ENCODE measurements at regions not wholly inside any gene's neighbourhood (a gene's known extent, or its start where the extent isn't known, plus 50 kb on each side); places are given as distances from the start of the nearest gene placed in this dataset.

DNA sequence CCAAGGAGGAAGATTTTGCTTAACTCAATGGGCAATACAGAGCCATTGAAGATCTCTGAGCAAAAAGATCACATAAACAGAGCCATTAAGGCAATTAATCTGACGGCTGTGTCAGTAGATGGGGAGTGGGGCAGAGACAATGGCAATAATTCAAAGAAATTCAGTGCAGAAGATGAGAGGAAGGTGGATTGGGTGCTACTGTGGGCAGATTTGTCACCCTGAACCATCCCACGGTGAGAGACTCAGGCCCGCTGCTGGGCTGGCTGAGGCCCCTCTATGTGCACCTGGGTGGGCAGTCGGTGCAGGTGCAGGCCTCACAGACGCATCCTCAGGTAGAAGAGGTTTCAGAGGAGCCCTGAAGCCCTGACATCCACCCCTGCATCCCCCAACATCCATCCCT, 458.6 kb downstream of the EIPR1 start:
- TF ChIP-seq POLR2A (IDR thresholded peaks at IDR 0.05): no peak
- TF ChIP-seq, protein P1, sequence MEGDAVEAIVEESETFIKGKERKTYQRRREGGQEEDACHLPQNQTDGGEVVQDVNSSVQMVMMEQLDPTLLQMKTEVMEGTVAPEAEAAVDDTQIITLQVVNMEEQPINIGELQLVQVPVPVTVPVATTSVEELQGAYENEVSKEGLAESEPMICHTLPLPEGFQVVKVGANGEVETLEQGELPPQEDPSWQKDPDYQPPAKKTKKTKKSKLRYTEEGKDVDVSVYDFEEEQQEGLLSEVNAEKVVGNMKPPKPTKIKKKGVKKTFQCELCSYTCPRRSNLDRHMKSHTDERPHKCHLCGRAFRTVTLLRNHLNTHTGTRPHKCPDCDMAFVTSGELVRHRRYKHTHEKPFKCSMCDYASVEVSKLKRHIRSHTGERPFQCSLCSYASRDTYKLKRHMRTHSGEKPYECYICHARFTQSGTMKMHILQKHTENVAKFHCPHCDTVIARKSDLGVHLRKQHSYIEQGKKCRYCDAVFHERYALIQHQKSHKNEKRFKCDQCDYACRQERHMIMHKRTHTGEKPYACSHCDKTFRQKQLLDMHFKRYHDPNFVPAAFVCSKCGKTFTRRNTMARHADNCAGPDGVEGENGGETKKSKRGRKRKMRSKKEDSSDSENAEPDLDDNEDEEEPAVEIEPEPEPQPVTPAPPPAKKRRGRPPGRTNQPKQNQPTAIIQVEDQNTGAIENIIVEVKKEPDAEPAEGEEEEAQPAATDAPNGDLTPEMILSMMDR (IDR thresholded peaks at IDR 0.05): no peak
- WGBS, 2 donors: 73 to 87% methylated on average over 5 of the region's 5 CpGs
- intact Hi-C loops (cut with DNase I): no loop called here
- no peak for ATAC-seq
- no peak for DNase-seq
- Histone ChIP-seq H3K9me3 (no peaks in the 10 kb centered on the region), H3K4me3 (no peak overlapping the region), H3K27me3 (no peaks in the 10 kb centered on the region), H3K36me3 (replicated peaks in 1 of 2; ENCODE audit: insufficient read depth in 1 of 2, low read depth in 2 of 2) (no peaks in the 10 kb centered on the region), H3K4me1 (no peaks in the 10 kb centered on the region), H3K27ac (no peak overlapping the region)

DNA sequence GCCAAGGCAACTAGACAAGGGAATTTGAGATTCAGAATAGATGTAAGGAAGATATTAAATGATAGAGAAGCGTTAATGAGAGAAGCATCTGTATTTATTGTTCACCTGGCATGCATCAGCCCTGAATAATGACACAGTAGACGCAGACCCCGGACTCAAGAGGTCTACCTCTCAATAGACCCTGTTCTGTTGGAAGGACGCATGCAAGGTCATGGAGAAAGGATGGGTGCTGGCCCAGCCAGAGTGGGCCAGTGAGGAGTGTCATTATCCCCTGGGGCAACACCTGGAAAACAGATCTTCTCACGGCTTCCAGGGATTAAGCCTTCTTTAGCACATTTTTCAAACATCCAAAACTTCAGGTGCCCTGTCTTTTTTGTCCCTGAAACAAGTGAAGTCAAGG, 461.0 kb downstream of the EIPR1 start:
- intact Hi-C loops (cut with DNase I): no loop called here
- Histone ChIP-seq H3K4me1 (no peaks in the 10 kb centered on the region), H3K36me3 (replicated peaks in 1 of 2; ENCODE audit: insufficient read depth in 1 of 2, low read depth in 2 of 2) (no peaks in the 10 kb centered on the region), H3K27ac (no peak overlapping the region), H3K27me3 (no peaks in the 10 kb centered on the region), H3K4me3 (no peak overlapping the region), H3K9me3 (no peaks in the 10 kb centered on the region)
- no peak for TF ChIP-seq POLR2A (IDR thresholded peaks at IDR 0.05)
- TF ChIP-seq, protein P1 (IDR thresholded peaks at IDR 0.05): no peak
- ATAC-seq (no peak), DNase-seq (no peak)
- 73 to 82% methylated on average over 5 of the region's 5 CpGs for whole genome bisulfite sequencing, 2 donors

DNA sequence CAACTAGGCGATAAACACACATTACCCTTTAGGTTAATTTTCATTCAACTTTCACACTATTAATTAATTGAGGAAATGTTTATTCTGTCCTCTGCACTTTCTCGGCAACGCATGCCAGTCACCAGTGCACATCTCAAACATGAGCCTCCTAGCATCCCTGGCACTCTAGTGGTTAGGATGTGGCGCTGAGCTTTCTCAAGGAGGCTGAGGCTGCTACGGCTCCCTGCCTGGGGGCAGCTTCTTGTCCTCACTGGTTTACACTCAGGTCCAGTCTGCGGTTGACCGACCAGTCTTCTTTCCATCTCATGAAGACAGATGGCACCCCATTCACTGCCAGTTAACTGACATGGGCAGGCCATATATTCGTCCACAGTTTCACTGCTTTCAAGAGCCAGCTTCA, 463.4 kb downstream of the EIPR1 start:
- Histone ChIP-seq H3K27ac (no peak overlapping the region), H3K36me3 (replicated peaks in 1 of 2; ENCODE audit: insufficient read depth in 1 of 2, low read depth in 2 of 2) (no peaks in the 10 kb centered on the region), H3K9me3 (no peaks in the 10 kb centered on the region), H3K4me3 (no peak overlapping the region), H3K4me1 (no peaks in the 10 kb centered on the region), H3K27me3 (no peaks in the 10 kb centered on the region)
- 80 to 90% methylated on average over 8 of the region's 8 CpGs for WGBS, 2 donors
- intact Hi-C loops (cut with DNase I): no loop called here
- ATAC-seq (no peak), DNase-seq (no peak)
- TF ChIP-seq POLR2A (IDR thresholded peaks at IDR 0.05): no peak
- TF ChIP-seq, protein P1 (IDR thresholded peaks at IDR 0.05): no peak

DNA sequence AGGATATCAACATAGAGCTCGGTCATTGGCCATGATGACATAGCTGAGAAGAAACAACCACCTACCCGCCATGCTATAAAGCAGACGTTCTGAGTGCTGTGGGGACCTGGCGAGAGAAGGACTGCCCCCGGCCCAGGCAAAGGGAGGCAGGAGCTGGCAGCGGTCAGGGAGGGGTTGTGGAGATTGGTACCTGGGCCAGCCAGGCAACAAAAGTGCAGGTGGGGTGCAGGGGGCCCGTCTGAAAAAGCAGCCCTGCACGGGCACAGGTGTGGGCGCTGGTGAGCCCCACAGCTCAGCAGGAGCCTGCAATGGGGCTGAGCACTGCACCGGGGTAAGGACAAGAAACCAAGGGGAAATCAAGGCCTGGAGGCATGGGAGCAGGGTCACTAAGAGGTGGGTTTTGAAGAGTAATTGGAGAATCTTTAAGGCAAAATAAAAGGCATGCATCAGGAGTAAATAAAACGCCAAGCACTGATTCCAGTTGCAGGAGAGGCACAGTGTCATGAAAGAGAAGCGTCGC, 464.0 kb downstream of the EIPR1 start:
- H3K36me3 ChIP-seq (replicated peaks in 1 of 2; ENCODE audit: insufficient read depth in 1 of 2, low read depth in 2 of 2): no peaks in the 10 kb centered on the region
- 64 to 73% methylated on average over 13 of the region's 13 CpGs for WGBS, 2 donors
- TF ChIP-seq, protein P1 (IDR thresholded peaks at IDR 0.05): no peak
- no peak for TF ChIP-seq POLR2A (IDR thresholded peaks at IDR 0.05)
- no peaks in the 10 kb centered on the region for H3K9me3 ChIP-seq
- no peaks in the 10 kb centered on the region for H3K4me1 ChIP-seq
- H3K27me3 ChIP-seq: no peaks in the 10 kb centered on the region
- ATAC-seq (no peak), DNase-seq (no peak)
- no peak overlapping the region for H3K4me3 ChIP-seq
- intact Hi-C loops (cut with DNase I): no loop called here
- H3K27ac ChIP-seq: no peak overlapping the region

DNA sequence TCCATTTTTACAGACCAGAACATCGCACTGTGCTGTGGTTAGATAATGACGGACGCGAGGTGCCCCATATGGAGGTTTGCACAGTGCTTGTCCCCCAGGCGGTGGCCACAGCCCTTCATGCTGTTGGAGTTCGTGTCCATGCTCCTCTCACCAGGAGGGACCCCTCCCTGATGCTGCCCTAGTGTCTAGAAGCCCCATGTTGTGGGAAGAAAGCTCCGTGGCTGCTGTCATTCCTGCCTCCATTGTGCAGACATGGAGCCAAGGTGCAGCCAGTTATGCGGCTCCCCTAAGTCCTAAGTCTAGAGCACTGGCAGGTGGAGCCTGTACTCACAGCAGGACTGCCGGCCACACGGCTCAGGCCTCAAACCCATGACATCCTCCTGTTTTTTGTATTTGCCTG, 464.9 kb downstream of the EIPR1 start:
- no peak overlapping the region for H3K4me3 ChIP-seq
- H3K9me3 ChIP-seq: no peaks in the 10 kb centered on the region
- no peaks in the 10 kb centered on the region for H3K36me3 ChIP-seq (replicated peaks in 1 of 2; ENCODE audit: insufficient read depth in 1 of 2, low read depth in 2 of 2)
- 74 to 77% methylated on average over 9 to 10 of the region's 10 CpGs for WGBS, 2 donors
- ATAC-seq: no peak
- H3K27me3 ChIP-seq: no peaks in the 10 kb centered on the region
- no peaks in the 10 kb centered on the region for H3K4me1 ChIP-seq
- DNase-seq: no peak
- TF ChIP-seq, protein P1 (IDR thresholded peaks at IDR 0.05): no peak
- TF ChIP-seq POLR2A (IDR thresholded peaks at IDR 0.05): no peak
- no peak overlapping the region for H3K27ac ChIP-seq
- intact Hi-C loops (cut with DNase I): no loop called here

All from body of pancreas (tissue), 4 donors.